ENCODE measurements at regions not wholly inside any gene's neighbourhood (a gene's known extent, or its start where the extent isn't known, plus 50 kb on each side); places are given as distances from the start of the nearest gene placed in this dataset.
A peak's percentile ranks its signal among the peaks of the same experiment; 100 is the strongest.

DNA sequence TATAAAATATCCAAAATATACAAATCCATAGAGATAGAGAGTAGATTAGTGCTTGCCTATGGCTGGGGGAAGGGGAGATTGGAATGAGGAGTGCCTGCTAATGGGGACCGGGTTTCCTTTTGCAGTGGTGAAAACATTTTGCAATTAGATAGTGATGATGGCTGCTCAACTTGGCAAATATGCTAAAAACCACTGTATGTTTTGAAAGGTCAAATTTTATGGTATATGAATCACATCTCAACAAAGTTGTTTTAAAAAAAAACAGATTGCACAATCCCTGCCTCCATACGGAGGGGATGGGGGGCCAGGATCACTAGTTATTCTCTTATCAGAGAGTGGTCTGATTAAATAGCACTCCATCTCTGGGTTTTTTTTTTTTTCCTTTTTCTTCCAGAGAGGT is 76.9 kb upstream of the RIPOR2 start:
- no peak for DNase-seq (ENCODE audit: low read depth in 2 of 2)

DNA sequence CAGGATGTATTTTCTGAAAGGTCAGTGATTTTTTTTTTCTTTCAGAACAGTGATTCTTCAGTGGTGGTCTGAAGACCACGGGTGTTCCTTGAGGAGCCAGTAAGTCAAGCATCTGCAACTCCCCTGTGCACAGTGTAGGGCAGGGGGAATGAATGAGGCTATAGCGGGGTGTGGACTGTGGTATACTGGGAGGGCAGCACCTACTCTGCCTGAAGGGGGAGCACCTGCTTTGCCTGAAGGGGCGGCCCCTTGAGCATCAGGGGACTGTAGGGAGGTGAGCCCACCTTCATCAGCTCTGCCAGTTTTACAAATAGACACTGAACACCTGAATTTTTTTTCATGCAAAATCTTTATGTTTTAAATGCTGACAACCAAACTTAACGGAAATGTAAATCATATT is 77.5 kb upstream of the RIPOR2 start:
- no peak for DNase-seq (ENCODE audit: low read depth in 2 of 2)

DNA sequence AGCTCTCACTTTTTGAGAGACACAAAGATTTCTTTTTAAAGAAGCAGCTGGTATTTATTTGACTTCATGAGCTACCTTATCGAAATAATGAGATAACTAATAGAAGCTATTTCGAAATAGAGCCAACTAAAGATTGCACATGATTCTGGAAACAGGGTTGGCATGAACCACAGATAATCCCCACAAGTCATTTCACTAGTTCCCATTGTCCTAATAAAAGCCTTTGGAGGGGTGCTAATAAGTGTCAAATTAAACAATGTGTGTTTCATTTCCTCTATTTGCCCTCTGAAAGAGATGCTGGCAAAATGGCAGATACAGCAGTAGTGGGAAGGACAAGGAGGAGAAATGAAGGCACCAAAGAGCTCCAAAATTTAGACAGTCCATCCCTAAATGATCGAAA is 78.6 kb upstream of the RIPOR2 start:
- no peak for DNase-seq (ENCODE audit: low read depth in 2 of 2)

DNA sequence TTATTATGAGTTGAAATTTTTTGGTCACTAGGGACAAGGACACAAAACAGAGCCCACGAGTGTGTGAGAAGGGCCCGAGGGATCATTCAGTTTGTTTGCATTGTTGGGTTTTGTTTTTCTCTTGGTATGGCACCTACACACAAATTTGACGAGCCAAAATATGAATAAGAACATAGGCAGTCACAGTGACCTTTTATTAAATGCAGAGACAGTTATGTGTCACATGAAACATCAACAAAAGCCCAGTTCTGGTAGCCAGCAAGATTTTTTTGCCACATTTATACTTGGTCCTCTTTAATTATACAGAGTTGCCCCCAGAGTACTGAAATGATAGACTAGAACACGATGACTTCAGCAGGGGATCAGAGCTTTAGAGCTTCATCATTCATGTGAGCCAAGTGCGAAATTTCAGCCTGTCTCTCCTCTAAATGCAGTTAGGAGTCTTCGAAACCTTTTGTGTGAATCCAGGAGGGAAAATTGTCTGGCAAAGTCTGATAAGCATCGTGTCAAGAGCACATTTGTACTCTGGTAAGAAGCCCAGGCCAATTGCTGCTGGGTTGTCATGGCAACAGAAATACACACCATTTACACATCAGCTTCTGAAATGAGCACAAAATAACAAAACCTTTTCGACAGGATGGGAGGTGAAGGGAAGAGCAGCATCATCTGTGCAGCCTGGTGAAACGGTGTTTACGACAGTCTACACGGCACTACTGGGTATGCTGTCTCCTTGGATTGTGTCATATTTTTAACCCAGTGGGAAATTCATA is 79.2 kb upstream of the RIPOR2 start:
- DNase-seq (ENCODE audit: low read depth in 2 of 2), result no peak

DNA sequence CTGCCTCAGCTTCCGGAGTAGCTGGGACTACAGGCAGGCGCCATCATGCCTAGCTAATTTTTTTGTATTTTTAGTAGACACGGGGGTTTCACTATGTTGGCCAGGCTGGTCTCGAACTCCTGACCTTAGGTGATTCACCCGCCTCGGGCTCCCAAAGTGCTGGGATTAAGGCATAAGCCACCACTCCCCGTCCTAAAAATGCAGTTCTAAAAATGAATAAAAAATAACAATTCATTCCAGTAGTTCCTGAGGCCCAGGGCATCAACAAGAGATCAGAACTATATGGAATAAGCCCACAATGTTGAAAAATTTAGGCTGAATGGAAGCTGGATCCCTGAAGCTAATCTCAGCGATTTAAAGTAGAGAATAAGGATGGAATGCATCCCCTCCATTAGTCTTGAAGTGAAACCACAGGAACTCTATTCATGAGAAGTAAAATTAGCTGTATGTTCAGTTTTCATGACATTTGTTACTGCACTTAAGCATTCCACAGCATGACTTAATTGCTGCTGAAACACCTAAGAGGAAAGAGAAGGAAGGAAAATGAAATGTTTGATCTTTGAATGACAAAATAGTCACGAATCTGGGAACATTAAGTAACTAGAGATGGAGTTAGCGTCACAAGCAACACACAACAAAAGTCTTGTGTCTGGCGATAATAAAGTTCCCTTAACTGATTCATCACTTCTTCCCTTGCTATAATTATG is 80.4 kb upstream of the RIPOR2 start:
- no peak for DNase-seq (ENCODE audit: low read depth in 2 of 2)

DNA sequence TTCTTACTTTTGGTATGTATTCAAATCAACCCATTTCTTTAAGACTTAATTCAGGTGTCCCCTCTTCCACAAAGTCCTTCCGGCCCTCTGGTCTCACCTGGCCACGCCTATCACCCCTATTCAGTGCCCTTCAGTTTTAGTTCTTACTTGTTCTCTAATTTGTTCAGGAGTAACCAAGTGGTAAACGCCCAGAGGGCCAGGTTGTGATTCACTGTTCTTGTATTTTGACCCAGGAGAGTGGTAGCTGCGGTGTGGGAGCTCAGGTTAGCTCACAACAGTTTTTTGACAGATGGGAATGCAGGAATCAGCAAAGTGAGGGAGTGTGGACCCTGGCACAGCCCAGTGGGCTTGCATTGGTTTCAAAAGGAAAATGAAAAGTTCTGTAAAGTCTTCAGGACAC is 81.7 kb upstream of the RIPOR2 start:
- no peak for DNase-seq (ENCODE audit: low read depth in 2 of 2)

DNA sequence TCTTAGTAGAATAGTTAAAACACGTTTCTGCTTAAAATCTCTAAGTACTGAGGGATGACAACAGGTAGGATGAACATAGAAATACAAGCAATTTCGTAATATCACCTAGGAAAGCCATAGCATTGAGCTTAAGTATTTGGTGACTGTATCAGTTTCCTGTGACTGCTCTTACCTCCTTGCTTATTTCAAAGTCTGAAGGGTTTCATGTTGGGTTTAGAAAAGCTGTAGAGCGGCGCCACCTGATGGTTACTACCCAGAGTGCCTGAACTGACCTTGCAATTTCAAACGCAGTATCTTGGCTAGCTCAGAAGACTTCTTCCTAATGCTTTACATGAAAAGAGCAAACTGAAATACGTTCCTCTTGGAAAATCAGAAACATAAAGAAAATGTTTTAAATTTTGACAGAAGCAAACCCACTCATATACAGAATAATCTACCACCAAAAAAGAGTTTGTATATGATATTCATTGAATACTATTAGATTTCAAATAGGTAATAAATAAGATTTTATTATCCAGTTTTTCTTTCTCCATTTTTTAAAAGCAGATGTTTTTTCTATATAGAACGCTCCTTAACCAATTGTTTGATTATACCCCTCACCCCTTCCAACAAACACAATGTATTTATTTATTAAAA is 82.3 kb upstream of the RIPOR2 start:
- peak; percentile 52 to 70 for DNase-seq (ENCODE audit: low read depth in 2 of 2)

DNA sequence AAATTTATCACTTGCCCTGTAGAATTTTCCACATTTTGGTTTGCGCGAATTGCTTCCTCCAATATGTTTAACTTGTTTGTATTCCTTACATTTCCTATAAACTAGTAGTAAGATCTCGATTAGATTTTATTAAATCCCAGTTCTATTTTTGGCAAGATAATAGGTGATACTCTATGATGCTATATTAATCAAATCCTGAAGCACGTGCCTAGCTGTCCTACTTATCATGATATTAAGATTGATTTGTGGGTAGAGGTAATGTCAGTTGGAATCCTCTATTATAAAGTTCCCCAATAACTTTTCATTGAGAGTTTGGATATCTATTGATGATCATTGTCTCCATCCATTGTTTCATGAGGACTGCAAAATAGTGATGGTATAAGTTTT is 82.8 kb upstream of the RIPOR2 start:
- no peak for DNase-seq (ENCODE audit: low read depth in 2 of 2)

DNA sequence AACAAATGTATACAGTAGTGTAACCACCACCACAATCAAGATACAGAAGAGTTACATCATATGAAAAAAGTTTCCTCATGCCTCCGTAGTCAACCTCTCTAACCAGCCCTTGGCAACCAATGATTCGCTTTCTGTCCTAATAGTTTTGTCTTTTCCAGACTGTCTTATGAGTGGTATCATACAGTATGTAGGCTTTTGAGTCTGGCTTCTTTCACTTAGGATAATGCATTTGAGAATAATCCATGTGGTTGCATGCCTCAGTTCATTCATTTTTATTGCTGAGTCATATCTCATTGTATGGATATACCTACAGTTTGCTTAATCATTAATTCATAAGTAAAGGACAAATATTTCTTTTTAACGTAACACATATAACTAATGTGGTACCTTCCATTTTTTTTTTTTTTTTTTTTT is 86.4 kb upstream of the RIPOR2 start:
- no peak for DNase-seq (ENCODE audit: low read depth in 2 of 2)

DNA sequence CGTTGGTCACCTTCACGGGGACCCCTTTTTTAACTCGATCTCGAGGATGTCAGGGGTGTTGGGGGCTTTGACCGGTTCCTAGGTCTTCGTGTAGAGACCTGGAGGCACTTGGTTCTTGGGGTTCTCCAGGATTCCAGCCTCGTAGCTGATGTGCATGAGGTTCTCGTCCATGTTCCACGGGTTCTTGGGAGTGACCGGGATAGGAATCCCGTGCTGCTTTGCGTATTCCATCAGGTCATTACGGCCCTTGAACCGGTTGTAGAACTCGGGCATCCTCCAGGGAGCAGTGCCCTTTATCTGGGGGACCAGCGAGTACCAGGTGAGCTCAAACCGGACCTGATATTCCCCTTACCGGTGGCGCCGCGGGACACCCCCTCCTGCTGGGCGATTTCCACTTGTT is 88.0 kb upstream of the RIPOR2 start:
- no peak for DNase-seq (ENCODE audit: low read depth in 2 of 2)

DNA sequence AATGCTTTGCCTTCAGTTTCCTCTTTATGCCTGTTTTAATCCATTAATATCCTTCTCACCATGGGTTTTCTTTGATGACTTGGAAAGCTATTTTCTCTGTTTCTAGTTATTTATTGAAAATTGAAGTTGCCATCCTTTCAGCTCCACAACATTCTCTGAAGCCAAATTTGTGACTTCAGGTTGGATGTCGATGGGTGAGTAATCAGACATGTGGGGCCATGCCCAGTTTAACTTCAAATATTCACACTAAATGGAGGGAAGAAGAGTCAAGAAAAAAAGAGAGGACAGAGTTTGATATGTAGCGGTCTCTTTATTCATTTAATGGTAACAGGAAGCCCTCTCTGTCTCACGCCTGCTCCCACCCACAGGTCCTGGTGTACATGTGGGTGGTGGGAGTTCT is 89.1 kb upstream of the RIPOR2 start:
- DNase-seq (ENCODE audit: low read depth in 2 of 2), result no peak

DNA sequence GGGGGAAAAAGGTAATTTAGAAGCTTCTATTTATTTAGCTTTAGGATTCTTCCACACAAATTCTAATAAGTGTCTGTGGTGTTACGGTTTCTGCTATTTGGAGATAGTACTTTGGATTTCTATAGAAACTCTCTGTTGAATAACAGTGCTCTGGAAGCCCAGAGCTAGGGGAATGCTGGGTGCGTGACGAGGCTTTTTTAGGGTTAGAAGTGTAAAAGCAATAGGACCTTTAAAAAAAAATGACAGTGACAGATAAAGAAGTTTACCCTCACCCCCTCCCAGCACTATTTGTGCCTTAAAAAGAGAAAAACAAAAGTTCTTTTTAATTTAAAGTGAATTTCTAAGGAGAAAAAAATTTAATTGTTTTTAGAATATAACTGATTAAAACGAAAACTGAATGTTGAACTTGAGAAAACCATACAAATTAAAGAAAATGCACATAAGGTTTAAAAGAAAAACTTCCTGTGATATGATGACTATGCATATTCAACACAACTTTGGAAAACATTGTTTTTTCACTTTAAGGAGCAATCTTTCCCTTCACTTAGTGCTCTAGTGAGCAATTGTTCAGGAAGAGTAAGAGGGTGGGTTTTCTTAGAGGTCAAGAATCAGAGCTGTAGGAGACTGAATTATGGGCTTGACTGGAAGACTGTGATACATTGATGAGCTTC is 89.6 kb upstream of the RIPOR2 start:
- no peak for DNase-seq (ENCODE audit: low read depth in 2 of 2)

DNA sequence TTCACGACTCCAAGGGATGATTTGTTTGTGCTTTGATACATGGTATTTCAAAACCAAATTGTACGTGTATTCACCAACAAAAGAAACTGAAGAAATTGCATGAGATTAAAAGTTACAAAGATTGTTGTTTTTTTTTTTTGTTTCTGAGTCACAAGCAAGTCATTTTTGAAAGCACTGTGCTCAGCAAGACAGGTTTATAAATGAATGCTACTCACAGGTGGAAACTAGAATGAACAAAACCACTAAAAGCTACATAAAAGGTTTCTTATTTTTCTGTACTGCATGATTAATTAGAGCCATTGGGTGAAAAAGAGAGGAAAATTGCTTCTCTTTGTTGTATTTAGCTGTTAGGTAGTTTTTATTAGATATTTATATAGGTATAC is 90.2 kb upstream of the RIPOR2 start:
- no peak for DNase-seq (ENCODE audit: low read depth in 2 of 2)

DNA sequence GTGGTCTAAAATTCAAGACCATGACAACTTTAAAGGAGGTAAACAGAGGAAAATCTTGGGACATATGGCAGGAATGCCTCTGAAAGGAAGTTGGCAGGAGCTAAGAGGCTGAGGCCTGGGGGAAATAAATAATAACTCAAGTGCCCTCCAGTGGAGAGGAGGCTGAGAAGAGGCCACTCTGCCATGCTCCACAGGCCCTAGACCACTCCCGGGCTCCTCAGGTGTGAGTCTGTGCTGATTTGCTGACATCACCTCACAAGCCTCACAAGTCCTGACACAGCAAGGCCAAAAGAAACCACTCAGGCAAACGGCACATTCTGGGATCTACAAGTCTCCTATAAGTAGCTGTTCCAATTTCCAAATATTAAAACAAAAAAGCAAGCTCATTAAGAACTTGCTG is 91.0 kb upstream of the RIPOR2 start:
- no peak for DNase-seq (ENCODE audit: low read depth in 2 of 2)

DNA sequence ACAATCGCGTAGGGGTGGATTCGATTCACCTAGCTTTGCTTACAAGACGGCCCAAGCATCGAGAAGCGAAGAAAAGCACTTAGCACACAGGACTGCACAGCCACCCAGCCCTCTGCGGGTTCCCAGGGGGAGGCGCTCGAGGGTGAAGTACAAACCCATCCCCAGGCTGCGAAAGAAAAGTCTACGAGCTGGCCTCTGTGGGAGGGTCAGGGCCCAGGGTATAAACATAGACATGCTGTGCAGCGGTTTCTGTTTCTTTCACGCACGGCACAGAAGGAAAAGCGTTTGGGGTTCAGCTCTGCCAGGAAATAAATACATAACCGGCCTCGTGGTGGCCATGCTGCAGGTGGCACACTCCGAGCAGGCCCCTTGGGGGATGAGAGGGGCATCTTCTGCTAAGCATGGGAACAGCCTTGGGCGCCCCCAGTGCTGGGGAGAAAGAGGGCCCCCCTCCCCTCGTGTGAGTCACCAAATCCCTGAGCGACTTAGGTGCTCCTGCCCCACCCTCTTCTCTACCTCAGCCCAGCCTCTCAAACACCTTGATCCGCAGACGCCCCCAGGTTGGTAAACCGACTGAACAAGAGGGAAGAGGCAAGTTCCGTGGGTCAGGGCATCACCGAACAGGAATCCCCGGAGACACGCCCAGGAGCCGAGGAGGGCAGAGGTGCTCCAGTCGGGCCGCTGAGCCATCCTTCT is 91.6 kb upstream of the RIPOR2 start:
- DNase-seq (ENCODE audit: low read depth in 2 of 2), result peak; percentile 52 to 54

DNA sequence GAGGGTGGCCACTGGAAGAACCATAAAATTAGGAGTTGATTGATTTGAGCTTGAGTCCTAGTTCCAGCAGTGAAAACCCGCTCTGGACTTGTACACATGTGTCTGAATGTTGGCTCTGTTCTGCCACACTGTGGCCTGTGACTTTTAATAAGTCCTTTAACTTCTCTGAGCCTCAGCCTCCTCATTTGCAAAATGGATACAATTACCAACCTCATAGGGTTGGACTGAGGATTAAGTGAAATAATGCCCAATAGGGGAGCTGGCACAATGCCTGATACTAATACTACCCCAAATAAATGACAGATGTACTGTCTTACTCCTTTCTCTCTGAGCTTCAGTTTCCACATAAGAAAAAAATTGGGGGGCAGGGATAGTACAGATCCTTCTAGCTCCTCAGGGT is 92.6 kb upstream of the RIPOR2 start:
- no peak for DNase-seq (ENCODE audit: low read depth in 2 of 2)

DNA sequence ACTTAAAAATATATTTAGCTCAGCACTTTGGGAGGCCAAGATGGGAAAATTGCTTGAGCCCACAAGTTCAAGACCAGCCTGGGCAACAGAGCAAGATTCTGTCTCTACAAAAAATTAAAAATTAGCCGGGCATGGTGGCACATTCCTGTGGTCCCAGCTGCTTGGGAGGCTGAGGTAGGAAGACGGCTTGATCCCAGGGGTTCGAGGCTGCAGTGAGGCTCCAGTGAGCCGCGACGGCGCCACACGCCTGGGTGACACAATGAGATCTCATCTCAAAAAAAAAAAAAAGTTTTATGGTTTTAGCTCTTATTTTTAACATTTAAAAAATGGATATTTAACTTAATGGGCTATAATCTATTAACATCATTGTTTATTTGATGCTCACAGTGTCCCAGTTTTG is 97.2 kb upstream of the RIPOR2 start:
- no peak for DNase-seq (ENCODE audit: low read depth in 2 of 2)

DNA sequence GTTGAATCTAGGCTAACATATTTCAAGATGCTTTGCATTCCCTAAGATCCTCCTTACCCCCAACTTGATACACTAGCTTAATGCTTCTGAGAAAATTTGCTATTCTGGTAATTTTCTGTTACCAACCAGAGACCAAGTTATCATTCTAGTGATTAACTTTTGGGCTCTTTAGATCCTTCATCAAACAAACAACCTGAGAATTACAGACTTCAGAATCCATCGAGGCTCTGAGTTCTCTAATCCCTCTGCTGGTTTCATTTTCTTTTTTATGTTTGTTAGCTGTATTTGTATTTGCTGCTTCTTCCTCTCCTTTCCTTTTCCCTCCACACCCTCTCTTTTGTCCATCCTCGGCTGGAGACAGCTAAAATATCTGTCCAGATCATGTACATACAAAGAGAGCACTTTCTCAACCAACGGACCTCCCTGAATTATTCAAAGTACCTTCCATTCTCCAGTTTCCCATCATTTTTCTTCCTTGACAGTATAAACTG is 98.7 kb upstream of the RIPOR2 start:
- no peak for DNase-seq (ENCODE audit: low read depth in 2 of 2)

DNA sequence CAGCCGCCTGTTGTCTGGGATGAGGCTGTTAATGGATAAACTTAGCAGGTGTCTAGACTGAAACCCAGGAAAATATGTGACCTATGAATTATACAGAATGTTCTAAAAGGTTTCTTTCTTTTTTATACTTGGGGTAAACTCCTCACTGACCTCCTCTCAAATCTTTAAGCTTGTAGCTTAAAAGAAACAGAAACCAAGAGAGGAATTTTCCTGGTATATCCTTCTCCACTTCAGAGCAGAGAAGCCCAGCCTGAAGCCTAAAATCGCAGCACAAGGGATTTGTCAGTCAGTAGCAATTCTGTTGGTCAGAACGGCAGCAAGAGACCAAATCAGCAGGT is 99.4 kb upstream of the RIPOR2 start:
- DNase-seq (ENCODE audit: low read depth in 2 of 2), result no peak

DNA sequence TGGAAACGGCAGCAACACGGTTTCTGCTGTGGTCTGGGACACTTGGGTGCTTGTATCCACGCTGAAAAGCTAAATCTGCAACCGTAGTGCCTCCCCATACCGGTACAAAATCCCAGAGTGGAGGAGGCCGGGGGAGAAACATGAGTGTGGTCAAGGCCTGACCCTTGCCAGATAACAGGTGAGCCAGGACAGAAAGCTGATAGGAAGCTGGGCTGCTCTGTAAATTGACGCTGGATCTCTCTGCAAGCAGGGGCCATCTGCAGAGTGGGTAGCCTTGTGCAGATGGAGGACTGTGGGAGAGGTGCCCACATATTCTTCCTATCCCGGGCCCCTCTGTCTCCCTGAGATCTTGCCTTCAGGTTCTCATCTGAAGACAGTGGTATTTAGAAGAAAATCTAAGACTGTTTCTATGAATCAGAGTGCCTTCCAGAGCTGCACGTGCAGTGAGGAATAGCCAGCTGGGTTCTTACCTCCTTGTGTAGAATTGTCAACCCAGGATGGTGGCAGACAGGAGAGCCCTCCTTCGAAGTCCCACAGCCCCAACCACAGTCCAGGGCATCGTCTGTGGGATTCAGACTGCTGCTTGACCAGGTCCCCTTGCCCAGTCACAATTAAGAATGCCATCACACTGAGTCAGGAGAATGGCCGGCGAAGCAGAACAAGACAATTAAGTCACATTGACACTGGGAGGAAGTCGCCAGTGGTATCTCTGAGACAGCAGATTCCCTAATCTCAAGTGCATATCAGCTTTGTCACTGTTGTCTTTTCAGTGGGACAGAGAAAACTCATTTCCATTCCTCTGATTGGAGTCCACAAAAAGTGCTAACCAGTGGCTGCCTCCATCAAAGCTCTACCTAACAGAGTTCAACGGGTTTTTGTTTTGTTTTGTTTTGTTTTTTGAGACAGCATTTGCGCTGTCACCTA is 100.0 kb upstream of the RIPOR2 start:
- DNase-seq (ENCODE audit: low read depth in 2 of 2), result no peak

DNA sequence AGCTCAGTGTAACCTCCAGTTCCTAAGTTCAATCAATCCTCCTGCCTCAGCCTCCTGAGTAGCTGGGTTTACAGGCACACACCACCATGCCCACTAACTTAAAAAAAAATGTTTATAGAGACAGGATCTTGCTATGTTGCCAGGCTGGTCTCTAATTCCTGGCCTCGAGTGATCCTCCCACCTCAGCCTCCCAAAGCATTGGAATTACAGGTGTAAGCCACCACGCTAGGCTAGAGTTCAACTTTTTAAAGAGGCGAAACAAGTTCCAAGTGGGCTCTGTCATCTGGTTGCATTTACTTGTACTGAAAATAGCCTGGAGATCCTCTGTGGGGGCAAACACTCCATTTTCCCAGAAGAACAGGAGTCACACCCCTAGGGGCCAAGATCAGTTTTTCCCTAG is 100.7 kb upstream of the RIPOR2 start:
- no peak for DNase-seq (ENCODE audit: low read depth in 2 of 2)

All from stimulated activated CD8-positive, alpha-beta memory T cell treated with anti-CD3 and anti-CD28 coated beads, Interleukin-2, amount 100 ng/mL, for 1 hour (primary cell).